ENCODE measurements at regions not wholly inside any gene's neighbourhood (a gene's known extent, or its start where the extent isn't known, plus 50 kb on each side); places are given as distances from the start of the nearest gene placed in this dataset.

DNA sequence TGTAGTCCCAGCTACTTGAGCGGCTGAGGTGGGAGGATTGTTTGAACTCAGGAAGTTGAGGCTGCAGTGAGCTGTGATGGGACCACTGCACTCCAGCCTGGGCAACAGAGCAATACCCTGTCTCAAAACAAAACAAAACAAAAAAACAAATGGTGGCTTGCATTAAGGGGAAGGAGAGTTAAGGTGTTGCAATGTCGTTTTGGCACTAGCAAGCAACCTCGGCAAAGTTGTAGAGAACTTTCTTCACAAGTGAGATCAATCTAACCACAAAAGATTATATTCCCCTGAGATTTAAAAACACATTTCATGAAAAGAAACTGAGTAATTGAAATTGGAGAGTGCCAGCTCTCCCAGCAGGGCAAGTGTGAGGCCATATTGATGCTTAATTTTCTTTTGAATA, 153.7 kb downstream of the KLF5 start:
- TF ChIP-seq, protein P1, sequence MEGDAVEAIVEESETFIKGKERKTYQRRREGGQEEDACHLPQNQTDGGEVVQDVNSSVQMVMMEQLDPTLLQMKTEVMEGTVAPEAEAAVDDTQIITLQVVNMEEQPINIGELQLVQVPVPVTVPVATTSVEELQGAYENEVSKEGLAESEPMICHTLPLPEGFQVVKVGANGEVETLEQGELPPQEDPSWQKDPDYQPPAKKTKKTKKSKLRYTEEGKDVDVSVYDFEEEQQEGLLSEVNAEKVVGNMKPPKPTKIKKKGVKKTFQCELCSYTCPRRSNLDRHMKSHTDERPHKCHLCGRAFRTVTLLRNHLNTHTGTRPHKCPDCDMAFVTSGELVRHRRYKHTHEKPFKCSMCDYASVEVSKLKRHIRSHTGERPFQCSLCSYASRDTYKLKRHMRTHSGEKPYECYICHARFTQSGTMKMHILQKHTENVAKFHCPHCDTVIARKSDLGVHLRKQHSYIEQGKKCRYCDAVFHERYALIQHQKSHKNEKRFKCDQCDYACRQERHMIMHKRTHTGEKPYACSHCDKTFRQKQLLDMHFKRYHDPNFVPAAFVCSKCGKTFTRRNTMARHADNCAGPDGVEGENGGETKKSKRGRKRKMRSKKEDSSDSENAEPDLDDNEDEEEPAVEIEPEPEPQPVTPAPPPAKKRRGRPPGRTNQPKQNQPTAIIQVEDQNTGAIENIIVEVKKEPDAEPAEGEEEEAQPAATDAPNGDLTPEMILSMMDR (IDR thresholded peaks at IDR 0.05; ENCODE audit: low read depth, low read length), result no peak
- H3K4me3 ChIP-seq, result no peak overlapping the region
- H3K27me3 ChIP-seq, result no peaks in the 10 kb centered on the region
- H3K9me3 ChIP-seq (ENCODE audit: low read depth), result no peaks in the 10 kb centered on the region
- H3K36me3 ChIP-seq, result no peaks in the 10 kb centered on the region
- DNase-seq (ENCODE audit: low read depth in 1 of 2, low spot score in 1 of 2), result peak in 1 of 2 donors; percentile 56
- H3K4me1 ChIP-seq (ENCODE audit: low read depth), result no peaks in the 10 kb centered on the region
- no peak overlapping the region for H3K27ac ChIP-seq

DNA sequence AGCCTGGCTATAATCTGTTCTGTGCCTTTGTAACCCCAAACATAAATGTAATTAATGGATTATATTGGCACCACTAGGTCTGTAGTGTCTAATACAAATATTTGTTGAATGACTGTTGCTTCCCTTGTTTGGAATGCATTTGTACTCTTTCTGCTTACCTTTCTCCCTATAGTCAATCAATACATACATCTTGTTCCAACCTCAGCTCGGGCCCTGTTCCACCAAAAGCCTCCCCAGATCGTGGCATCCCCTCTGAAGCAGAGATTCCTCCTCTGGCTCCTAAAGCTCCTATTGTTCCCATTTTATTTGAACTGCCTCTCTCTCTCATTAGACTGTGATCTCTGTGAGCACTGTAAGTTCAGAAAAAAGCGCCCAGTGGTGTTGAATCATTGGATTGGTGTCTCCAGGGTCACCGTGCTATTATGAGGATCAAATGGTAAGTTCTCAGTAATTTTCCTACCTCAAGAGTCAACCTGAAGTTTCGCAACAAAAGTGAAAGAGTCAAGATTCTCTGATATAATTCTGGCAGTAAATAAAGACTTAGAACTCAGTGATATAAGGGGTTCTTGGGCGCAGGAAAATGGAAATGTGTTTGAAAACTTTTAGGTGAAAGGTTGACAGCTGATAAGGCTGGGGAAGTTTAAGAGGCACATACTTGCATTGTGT, 151.5 kb downstream of the KLF5 start:
- DNase-seq (ENCODE audit: low read depth in 1 of 2, low spot score in 1 of 2), result no peak
- Histone ChIP-seq H3K36me3 (no peaks in the 10 kb centered on the region), H3K27ac (no peak overlapping the region), H3K4me3 (no peak overlapping the region), H3K4me1 (ENCODE audit: low read depth) (no peaks in the 10 kb centered on the region), H3K9me3 (ENCODE audit: low read depth) (no peaks in the 10 kb centered on the region), H3K27me3 (no peaks in the 10 kb centered on the region)
- TF ChIP-seq, protein P1 (IDR thresholded peaks at IDR 0.05; ENCODE audit: low read depth, low read length), result no peak

DNA sequence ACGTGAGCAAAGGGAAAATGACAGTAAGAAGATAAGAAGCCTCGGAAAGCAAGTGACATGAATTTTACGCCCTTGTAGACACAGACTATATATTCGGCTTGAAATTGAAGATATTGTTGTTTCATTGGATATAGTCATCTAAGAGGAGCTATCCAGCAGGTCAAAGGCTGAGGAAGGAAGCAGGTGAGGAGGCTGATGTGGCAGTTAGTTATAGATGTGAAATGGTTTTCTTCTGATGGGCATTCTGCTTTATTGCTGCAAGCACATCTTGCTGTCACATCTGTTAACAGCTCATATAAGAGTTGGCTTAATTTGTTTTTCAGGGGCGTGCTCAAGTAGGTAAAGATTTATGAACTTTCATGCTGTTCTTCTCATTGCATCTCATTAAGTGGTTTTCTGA, 146.1 kb downstream of the KLF5 start:
- TF ChIP-seq, protein P1 (IDR thresholded peaks at IDR 0.05; ENCODE audit: low read depth, low read length), result no peak

DNA sequence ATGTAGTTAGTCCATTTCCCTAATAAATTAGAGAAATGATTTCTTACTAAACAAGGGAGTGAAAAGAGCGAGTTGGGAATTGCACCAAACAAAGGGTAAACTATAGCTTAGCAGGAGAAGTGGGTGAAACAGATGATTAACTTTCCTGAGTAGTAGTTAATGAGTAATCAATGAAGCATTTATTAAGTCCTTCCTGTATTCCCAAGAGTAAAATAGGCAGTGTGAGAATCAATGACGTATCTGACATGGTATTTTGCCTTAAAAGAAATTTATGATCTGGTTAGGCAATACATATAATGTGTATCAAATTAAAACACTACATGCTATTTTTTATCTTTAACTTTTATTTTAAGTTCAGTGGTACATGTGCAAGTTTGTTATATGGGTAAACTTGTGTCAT, 142.8 kb downstream of the KLF5 start:
- no peaks in the 10 kb centered on the region for H3K27me3 ChIP-seq
- TF ChIP-seq, protein P1 (IDR thresholded peaks at IDR 0.05; ENCODE audit: low read depth, low read length), result no peak
- no peaks in the 10 kb centered on the region for H3K36me3 ChIP-seq
- DNase-seq (ENCODE audit: low read depth in 1 of 2, low spot score in 1 of 2), result no peak
- no peak overlapping the region for H3K27ac ChIP-seq
- H3K9me3 ChIP-seq (ENCODE audit: low read depth), result no peaks in the 10 kb centered on the region
- no peaks in the 10 kb centered on the region for H3K4me1 ChIP-seq (ENCODE audit: low read depth)
- no peak overlapping the region for H3K4me3 ChIP-seq

More for the DNA sequence above, 146.1 kb downstream of the KLF5 start:
- Histone ChIP-seq H3K4me1 (ENCODE audit: low read depth) (no peaks in the 10 kb centered on the region), H3K27me3 (no peaks in the 10 kb centered on the region), H3K27ac (no peak overlapping the region), H3K36me3 (no peaks in the 10 kb centered on the region), H3K4me3 (no peak overlapping the region), H3K9me3 (ENCODE audit: low read depth) (no peaks in the 10 kb centered on the region)
- no peak for DNase-seq (ENCODE audit: low read depth in 1 of 2, low spot score in 1 of 2)

DNA sequence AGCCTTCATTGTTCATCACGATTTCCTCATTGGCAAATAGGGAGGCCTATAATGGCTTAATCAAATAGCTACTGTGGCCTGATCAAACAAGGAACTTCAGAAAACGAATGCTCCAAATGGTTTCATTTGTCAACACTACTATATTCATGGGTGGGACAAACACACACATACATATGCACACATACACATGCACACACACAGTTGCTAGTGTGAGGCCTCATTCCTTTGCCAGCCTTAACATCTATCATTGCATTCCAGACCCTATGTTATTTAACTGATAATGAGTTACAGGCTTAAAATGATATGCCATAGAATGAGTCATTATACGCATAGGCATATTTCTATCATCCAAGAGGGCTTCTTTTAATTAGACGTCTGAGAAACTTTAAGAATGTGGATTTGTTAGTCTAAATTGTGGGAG, 140.2 kb downstream of the KLF5 start:
- H3K9me3 ChIP-seq (ENCODE audit: low read depth), result no peaks in the 10 kb centered on the region

More for the DNA sequence above, 140.2 kb downstream of the KLF5 start:
- no peaks in the 10 kb centered on the region for H3K4me1 ChIP-seq (ENCODE audit: low read depth)
- H3K27ac ChIP-seq, result no peak overlapping the region
- TF ChIP-seq, protein P1 (IDR thresholded peaks at IDR 0.05; ENCODE audit: low read depth, low read length), result no peak
- no peak overlapping the region for H3K4me3 ChIP-seq
- DNase-seq (ENCODE audit: low read depth in 1 of 2, low spot score in 1 of 2), result no peak
- H3K36me3 ChIP-seq, result no peaks in the 10 kb centered on the region
- H3K27me3 ChIP-seq, result no peaks in the 10 kb centered on the region

All from cardiac muscle cell (in vitro differentiated cells and primary cell).